Gastrocnemius medialis (tissue), 4 donors: ENCODE measurements at regions not wholly inside any gene's neighbourhood (a gene's known extent, or its start where the extent isn't known, plus 50 kb on each side); places are given as distances from the start of the nearest gene placed in this dataset.

Source experiments
- CTCF ChIP-seq, 5 experiments: fragments of 450-650 bp in 3 of 5; fragments of 200-600 bp in 2 of 5; sonication (generic) in 2 of 5; IDR thresholded peaks in 4 of 5; conservative IDR thresholded peaks in 1 of 5; 1 replicate in 4 of 5; 2 replicates in 1 of 5; pipeline ENCODE4 v1.5.1; 2016 to 2019; ENCODE audit warnings: antibody characterized with exemption in 5 of 5, mild to moderate bottlenecking in 3 of 5, moderate library complexity in 3 of 5
- POLR2A ChIP-seq, 2 donors: fragments of 450-650 bp; IDR thresholded peaks; one replicate each; pipeline ENCODE4 v1.6.1; 2017; ENCODE audit warnings: antibody characterized with exemption in 2 of 2, mild to moderate bottlenecking in 2 of 2, moderate library complexity in 2 of 2

GRCh38 chr4:23091711-23092110 is 399.0 kb downstream of the GBA3 start:
- no peak for TF ChIP-seq CTCF (IDR thresholded peaks at IDR 0.05 in 4 of 5, conservative IDR thresholded peaks at IDR 0.05 in 1 of 5)
- TF ChIP-seq POLR2A (IDR thresholded peaks at IDR 0.05), result no peak
